ENCODE measurements at regions not wholly inside any gene's neighbourhood (a gene's known extent, or its start where the extent isn't known, plus 50 kb on each side); places are given as distances from the start of the nearest gene placed in this dataset.
"Not testable (repeated sequence)": the region's sequence is repeated elsewhere in the genome, so short reads cannot be mapped to it uniquely, and the experiment has no call there.

- H3K4me3 Mint-ChIP-seq = no peak overlapping the region
- H3K27me3 Mint-ChIP-seq = peaks cover 65% of the 10 kb centered on the region
- H3K4me1 Mint-ChIP-seq (ENCODE audit: unreplicated experiment) = no peaks in the 10 kb centered on the region
- no peak for TF ChIP-seq CTCF (conservative IDR thresholded peaks at IDR 0.05)
- no peak for DNase-seq (ENCODE audit: extremely low spot score, unreplicated experiment)
- no peak overlapping the region for H3K27ac Mint-ChIP-seq
- no peaks in the 10 kb centered on the region for H3K36me3 Mint-ChIP-seq
- H3K9me3 Mint-ChIP-seq = no peaks in the 10 kb centered on the region
Observed at GRCh38 chr22:22721681-22722354, 77.4 kb downstream of the GGTLC2 start.

GRCh38 chr22:22728382-22728781 is 84.0 kb downstream of the GGTLC2 start:
- H3K4me3 Mint-ChIP-seq = no peak overlapping the region
- no peaks in the 10 kb centered on the region for H3K36me3 Mint-ChIP-seq
- no peaks in the 10 kb centered on the region for H3K4me1 Mint-ChIP-seq (ENCODE audit: unreplicated experiment)
- no peak overlapping the region for H3K27ac Mint-ChIP-seq
- no peaks in the 10 kb centered on the region for H3K9me3 Mint-ChIP-seq
- DNase-seq (ENCODE audit: extremely low spot score, unreplicated experiment) = no peak
- no peak for TF ChIP-seq CTCF (conservative IDR thresholded peaks at IDR 0.05)
- peaks cover 43% of the 10 kb centered on the region for H3K27me3 Mint-ChIP-seq

- H3K4me1 Mint-ChIP-seq (ENCODE audit: unreplicated experiment) = no peaks in the 10 kb centered on the region
- no peak for TF ChIP-seq CTCF (conservative IDR thresholded peaks at IDR 0.05)
- no peak overlapping the region for H3K4me3 Mint-ChIP-seq
- no peak for DNase-seq (ENCODE audit: extremely low spot score, unreplicated experiment)
- no peaks in the 10 kb centered on the region for H3K9me3 Mint-ChIP-seq
- H3K36me3 Mint-ChIP-seq = no peaks in the 10 kb centered on the region
- peaks cover 32% of the 10 kb centered on the region for H3K27me3 Mint-ChIP-seq
- H3K27ac Mint-ChIP-seq = no peak overlapping the region
Observed at GRCh38 chr22:22730655-22731373, 86.4 kb downstream of the GGTLC2 start.

- H3K27ac Mint-ChIP-seq = no peak overlapping the region
- no peaks in the 10 kb centered on the region for H3K9me3 Mint-ChIP-seq
- no peak for DNase-seq (ENCODE audit: extremely low spot score, unreplicated experiment)
- no peak overlapping the region for H3K4me3 Mint-ChIP-seq
- H3K4me1 Mint-ChIP-seq (ENCODE audit: unreplicated experiment) = no peaks in the 10 kb centered on the region
- TF ChIP-seq CTCF (conservative IDR thresholded peaks at IDR 0.05) = no peak
- peaks cover 33% of the 10 kb centered on the region for H3K27me3 Mint-ChIP-seq
- no peaks in the 10 kb centered on the region for H3K36me3 Mint-ChIP-seq
Observed at GRCh38 chr22:22731374-22731676, 86.9 kb downstream of the GGTLC2 start.

GRCh38 chr22:22733006-22733405 is 88.6 kb downstream of the GGTLC2 start:
- H3K4me1 Mint-ChIP-seq (ENCODE audit: unreplicated experiment); DNase-seq (ENCODE audit: extremely low spot score, unreplicated experiment); H3K36me3 Mint-ChIP-seq; H3K4me3 Mint-ChIP-seq; H3K9me3 Mint-ChIP-seq; H3K27ac Mint-ChIP-seq: not testable (repeated sequence)
- H3K27me3 Mint-ChIP-seq = peaks cover 40% of the 10 kb centered on the region

GRCh38 chr22:22733881-22734373 is 89.5 kb downstream of the GGTLC2 start:
- H3K9me3 Mint-ChIP-seq = no peaks in the 10 kb centered on the region
- no peak for TF ChIP-seq CTCF (conservative IDR thresholded peaks at IDR 0.05)
- no peaks in the 10 kb centered on the region for H3K4me1 Mint-ChIP-seq (ENCODE audit: unreplicated experiment)
- no peaks in the 10 kb centered on the region for H3K36me3 Mint-ChIP-seq
- peaks cover 45% of the 10 kb centered on the region for H3K27me3 Mint-ChIP-seq
- H3K4me3 Mint-ChIP-seq = no peak overlapping the region
- no peak overlapping the region for H3K27ac Mint-ChIP-seq
- DNase-seq (ENCODE audit: extremely low spot score, unreplicated experiment) = no peak

GRCh38 chr22:22734395-22735272 is 90.2 kb downstream of the GGTLC2 start:
- H3K9me3 Mint-ChIP-seq; H3K27ac Mint-ChIP-seq; H3K4me1 Mint-ChIP-seq (ENCODE audit: unreplicated experiment); H3K36me3 Mint-ChIP-seq; DNase-seq (ENCODE audit: extremely low spot score, unreplicated experiment); H3K4me3 Mint-ChIP-seq: not testable (repeated sequence)
- H3K27me3 Mint-ChIP-seq = peaks cover 48% of the 10 kb centered on the region

- H3K4me1 Mint-ChIP-seq (ENCODE audit: unreplicated experiment); H3K4me3 Mint-ChIP-seq; H3K27ac Mint-ChIP-seq; H3K36me3 Mint-ChIP-seq; DNase-seq (ENCODE audit: extremely low spot score, unreplicated experiment); H3K9me3 Mint-ChIP-seq: not testable (repeated sequence)
- H3K27me3 Mint-ChIP-seq = peaks cover 50% of the 10 kb centered on the region
Observed at GRCh38 chr22:22735276-22735675, 90.9 kb downstream of the GGTLC2 start.
